ENCODE measurements at regions not wholly inside any gene's neighbourhood (a gene's known extent, or its start where the extent isn't known, plus 50 kb on each side); places are given as distances from the start of the nearest gene placed in this dataset.
A peak's percentile ranks its signal among the peaks of the same experiment; 100 is the strongest.

GRCh38 chr15:29364426-29365078 lies 94.9 kb upstream of the NSMCE3 start:
- DNase-seq (ENCODE audit: low spot score): peak; percentile 52

DNA sequence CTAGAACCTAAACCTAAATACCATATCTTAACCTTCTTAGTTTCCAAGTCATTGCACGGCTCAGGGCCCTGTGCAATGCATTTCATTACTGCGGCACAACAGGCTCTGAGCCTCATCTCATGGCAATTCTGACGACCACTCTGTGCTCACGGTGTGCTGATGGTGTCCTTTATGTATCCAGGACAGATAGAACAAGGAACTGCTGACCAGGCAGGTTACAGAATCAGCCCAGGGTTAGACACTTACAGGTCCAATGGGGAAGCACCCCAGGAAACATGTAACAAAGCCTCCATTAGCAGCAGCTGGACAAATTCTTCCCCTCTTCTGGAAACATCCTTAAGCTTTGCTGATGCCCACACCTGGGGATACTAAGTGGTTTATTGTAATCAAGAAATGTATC lies 91.9 kb upstream of the NSMCE3 start:
- DNase-seq (ENCODE audit: low spot score): no peak

DNA sequence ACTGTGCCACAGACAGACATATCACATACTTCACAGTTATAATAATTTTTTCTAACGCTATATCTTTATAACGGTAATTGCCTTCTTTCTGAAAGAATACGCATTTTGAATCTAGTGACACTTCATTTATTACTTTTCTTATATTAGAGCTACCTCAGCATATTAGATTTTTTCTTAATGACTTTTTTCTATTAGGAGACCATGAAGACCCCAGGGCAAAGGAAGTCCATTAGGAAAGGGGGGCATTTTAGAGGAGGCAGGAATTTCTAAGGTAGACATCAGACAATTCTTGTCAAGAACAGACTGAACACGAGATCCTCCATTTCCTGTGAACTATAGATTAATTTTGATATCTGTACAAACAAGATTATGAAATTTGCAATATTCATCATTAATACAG lies 90.5 kb upstream of the NSMCE3 start:
- DNase-seq (ENCODE audit: low spot score): no peak

- no peak for DNase-seq (ENCODE audit: low spot score)
Observed at GRCh38 chr15:29356786-29357185, 87.2 kb upstream of the NSMCE3 start.

- no peak for DNase-seq (ENCODE audit: low spot score)
Observed at GRCh38 chr15:29355477-29355876, 85.9 kb upstream of the NSMCE3 start.

DNA sequence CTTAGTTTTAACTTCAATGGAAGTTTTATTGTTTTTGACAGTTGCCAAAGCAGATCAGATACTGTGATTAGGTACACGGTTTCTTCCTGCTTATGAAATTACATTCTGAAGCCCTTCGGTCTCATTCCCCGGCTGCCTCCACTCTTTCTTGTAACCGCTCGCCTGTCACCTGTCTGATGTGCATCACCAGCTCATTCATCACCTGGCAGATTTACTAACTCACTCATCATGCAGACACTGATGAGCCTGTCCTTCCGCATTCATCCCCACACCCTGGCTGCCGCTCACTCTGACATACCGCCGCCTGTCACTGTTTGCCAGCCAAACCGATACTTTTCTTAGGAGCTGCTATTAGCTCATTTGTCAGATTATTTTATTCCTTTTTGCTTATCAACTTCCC lies 82.8 kb upstream of the NSMCE3 start:
- DNase-seq (ENCODE audit: low spot score): no peak

DNA sequence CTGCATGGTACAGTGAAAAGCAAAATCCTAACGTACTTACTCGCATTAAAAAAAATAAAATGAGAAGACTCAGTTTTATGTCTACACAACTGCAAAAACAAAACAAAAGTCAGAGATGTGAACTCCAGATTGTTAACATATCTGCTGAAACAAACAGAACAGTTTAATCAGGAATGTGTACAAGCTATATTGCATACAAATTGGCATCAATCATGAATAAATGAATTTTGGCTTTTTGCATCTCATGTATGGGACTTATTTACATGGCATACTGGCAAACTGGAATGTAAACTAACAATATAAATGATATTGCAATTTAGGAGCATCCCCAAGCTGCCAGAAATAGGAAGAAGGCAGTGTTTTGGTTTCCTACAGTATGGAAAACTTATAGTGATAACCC lies 79.6 kb upstream of the NSMCE3 start:
- no peak for DNase-seq (ENCODE audit: low spot score)

DNA sequence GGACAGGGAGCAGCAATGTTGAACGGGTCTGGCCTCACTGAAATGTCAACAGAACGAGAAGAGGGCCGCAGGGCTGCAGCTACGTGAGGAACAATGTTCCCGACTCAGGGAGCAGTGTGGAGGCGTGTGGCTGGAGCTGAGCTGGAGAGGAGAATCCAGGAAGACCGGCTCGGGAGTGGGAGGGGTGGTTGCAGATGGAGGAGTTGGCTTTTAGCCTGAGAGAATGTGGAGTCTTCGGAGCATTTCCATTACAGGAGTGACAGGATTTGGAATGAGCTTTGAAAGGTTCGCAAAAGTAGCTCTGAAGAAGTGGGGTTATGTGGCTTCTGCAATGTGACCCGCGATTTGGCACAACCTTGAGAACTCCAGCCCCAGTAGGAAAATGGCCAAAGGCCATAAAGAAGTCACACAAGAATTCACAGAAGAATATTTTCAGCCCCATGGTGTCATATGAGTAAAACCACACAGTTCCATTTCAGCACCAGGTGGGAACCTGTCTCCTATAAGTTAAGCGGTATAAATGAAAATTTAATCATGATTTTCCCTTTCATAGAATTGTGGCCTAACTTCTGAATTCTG lies 78.8 kb upstream of the NSMCE3 start:
- no peak for DNase-seq (ENCODE audit: low spot score)

GRCh38 chr15:29346998-29347397 lies 77.4 kb upstream of the NSMCE3 start:
- DNase-seq (ENCODE audit: low spot score): no peak

DNA sequence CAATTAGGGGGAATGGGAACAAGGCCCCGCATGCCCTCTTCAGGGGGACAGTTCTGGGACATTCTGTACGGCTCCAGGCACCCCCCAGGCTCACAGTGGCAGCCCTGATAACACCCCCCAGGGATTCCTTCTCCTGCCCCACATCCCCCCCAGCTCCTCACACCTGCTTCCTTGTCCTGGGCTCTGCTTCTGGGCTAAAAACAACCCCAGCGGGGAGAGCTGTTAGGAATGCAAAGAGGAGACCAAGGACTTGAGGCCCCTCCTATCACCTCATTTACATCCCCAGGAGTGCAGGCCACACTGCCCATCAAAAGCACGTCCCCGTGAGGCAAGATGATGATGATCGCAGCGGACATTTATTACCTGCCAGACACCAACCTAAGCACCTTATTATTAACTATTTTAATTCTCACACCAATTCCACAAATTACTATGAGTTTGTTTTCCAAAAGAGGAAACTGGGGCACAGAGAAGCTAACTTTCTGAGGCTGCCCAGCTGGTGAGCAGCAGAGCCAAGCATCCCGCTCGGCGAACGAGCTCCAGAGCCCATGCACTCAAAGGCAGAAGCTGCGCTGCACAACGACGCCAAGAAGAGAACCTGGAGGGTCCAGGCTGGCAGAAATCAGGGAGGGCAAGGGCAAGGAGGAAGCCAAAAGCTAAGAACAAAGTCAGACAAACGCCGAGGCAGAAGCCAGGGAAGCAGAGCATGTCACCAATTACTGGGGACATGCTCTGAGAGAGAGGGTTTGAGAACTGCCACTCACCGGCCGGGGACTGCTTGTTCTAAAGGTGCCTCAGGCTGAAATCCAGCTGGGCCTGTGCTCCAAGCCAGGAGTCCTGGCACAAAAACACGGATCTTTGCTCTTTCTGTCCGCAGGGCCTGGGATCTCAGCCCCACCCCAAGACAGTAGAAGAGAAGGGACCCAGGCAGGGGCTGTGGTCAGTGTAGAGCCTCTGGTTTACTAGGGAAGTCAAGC lies 76.2 kb upstream of the NSMCE3 start:
- no peak for DNase-seq (ENCODE audit: low spot score)

DNA sequence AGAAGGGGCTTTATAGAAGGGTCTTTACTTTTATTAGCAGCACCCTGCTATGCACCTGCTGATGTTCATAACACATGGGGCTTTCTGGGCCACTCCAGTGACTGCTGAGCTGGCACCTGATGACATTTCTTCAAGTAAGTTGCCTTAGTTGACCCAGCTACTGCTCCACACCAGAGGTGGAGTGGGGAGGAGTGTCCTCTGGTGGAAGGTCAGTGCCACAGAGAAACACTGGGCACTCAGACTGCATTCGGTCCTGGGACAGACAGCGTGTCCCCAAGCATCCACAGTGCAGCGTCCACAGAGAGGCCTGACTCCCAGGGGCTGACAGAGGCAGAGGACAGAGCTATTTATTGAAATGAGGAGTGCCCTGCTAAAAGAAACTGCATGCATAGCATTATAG lies 74.9 kb upstream of the NSMCE3 start:
- DNase-seq (ENCODE audit: low spot score): no peak

DNA sequence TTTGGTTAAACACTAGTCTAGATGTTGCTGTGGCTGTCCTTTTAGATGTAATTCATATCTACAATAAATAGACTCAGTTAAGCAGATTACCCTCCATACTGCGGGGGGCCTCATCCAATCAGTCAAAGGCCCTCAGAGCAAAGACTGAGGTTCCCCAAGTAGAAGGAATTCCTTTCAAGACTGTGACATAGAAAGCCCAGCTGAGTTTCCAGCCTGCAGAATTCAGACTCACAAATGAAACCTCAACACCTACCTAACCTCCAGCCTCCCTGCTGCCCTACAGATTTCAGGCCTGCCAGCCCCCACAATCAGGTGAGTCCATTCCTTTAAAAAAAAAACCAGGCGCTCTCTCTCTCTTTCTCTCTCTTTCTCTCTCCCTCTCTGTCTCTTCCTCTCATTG lies 73.6 kb upstream of the NSMCE3 start:
- no peak for DNase-seq (ENCODE audit: low spot score)

GRCh38 chr15:29342201-29342600 lies 72.6 kb upstream of the NSMCE3 start:
- DNase-seq (ENCODE audit: low spot score): no peak

DNA sequence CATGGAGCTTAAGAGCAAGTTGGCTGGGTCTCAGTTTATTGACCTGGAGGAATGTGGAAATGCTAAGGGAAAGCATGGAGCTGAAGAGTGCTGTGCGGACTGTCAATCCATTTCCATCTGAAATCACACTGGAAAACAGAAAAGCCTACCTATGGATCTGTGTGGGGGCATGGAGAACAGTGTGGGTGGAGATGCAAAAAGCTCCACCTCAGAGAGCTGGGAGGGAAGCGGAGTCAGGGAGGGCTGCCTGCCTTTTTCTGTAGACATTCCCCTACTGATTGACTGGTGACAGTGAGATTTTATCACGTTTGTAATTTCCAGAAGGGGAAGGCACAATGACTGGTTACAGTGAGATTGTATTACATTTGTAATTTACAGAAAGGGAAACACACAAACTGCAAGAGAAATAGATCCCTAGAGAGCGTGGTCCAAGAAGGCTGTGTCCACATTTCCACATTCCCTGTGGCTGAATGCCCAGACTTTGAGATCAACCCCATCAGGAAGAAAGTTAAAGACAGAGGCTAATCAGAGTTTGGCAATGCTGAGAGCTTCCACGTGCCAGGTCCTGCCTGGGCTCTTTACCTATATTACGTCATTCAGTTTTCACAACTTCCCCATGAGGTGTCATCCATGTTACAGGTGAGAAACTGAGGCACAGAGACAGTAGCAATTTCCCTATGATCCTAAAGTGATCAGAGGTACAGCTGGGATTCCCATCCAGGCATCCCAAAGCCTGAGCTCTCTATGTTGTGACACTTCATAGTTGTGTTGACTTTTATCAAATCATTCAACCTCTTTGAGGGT lies 67.7 kb upstream of the NSMCE3 start:
- no peak for DNase-seq (ENCODE audit: low spot score)

DNA sequence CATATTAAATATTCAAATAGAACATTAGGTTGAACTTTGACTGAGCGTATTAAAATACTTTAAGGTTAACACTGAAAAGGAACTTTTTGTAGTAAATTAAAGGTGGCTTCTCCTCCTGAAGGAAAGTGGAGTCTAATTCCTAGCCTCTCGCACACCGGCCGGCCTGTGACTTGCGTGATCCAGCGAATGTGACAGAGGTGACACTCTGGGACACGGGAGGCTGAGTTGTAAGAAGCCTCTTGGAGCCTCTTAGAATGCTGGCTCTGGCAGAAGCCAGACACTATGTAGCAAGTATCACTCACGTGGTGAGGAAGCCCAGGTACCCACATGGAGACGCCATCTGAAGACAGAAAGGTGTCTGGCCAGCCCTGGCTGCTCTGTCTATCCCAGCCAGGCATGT lies 64.9 kb upstream of the NSMCE3 start:
- no peak for DNase-seq (ENCODE audit: low spot score)

DNA sequence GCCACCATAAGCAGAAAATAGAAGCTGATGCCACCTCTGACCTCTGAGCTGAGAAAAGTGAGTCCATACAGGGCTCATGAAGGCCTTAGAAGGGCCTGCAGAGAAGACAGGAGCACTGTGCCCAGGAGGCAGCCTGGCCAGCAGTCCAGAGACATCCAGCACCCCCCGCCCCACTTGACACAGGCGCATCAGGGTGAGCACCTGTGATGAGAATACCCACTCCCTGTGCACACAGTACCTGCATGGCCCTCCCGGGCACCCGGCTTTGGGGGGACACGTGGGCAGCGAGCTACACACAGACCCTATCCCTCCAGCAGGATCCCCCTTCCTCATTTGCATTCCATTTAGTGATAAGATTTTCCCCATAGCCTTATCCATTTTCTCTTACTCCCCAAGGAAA lies 63.6 kb upstream of the NSMCE3 start:
- no peak for DNase-seq (ENCODE audit: low spot score)

- peak; percentile 7 for DNase-seq (ENCODE audit: low spot score)
Observed at GRCh38 chr15:29331669-29332068, 62.0 kb upstream of the NSMCE3 start.

GRCh38 chr15:29331071-29331470 lies 61.4 kb upstream of the NSMCE3 start:
- no peak for DNase-seq (ENCODE audit: low spot score)

GRCh38 chr15:29324746-29325145 lies 55.1 kb upstream of the NSMCE3 start:
- DNase-seq (ENCODE audit: low spot score): no peak

DNA sequence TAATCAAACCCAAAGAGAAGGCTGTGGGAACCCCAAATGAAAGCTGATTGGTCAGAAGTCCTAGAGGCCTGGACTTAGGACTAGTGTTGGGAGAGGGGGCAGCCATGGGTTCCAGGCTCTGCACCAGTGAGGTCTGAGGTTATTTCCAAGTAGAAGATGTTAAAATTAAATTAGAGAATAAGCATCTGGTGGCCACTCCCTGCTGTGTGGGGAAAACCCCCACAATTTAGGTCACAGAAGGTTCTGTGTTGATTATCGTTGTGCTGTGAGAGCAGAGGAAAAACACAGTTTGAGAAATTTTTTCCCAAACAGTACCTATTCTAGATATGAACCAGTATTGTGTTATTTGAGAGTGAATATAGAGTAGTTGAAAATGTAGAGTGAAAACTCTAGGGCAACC lies 53.9 kb upstream of the NSMCE3 start:
- DNase-seq (ENCODE audit: low spot score): no peak

GRCh38 chr15:29322415-29322814 lies 52.8 kb upstream of the NSMCE3 start:
- no peak for DNase-seq (ENCODE audit: low spot score)

GRCh38 chr15:29320420-29320819 lies 50.8 kb upstream of the NSMCE3 start:
- DNase-seq (ENCODE audit: low spot score): no peak

Measured in kidney tubule cell (primary cell).